ENCODE measurements at regions not wholly inside any gene's neighbourhood (a gene's known extent, or its start where the extent isn't known, plus 50 kb on each side); places are given as distances from the start of the nearest gene placed in this dataset.

DNA sequence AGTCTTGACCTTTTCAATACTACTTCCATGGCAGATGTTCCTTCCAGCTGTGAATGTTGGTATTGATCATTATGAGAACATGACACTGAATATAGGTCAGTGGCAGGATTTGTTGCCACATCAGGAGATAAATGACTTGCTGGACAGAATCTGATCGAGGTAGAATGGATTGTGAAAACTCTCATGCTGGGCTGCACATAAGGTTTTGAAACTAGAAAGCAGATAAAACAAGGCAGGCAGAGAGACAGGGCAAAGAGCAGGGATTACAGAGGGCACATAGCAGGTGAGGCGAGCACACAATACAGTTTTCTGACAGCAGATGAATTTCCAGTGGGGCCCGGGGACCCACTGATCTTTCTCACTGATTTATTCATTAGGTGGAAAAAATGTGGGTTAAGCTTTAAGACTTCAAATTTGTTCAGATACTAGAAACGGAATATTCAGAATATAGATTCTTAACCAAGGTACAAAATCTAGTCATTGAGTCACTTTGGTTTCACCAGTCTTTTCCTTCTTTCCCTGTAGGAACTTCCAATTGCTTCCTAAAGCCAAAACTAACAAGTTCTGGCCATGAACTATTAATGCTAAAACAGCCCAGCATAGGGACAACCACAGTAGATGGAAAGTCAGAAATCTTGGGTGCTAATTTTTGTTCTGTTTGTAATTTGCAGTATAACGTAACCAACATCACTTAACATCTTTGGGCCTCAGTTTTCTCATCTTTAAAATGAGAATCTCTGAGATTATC lies 296.0 kb upstream of the PTBP2 start:
- Histone ChIP-seq H3K27me3 (ENCODE audit: low read length) (no peaks in the 10 kb centered on the region), H3K4me2 (ENCODE audit: low read depth, low read length, poor library complexity, severe bottlenecking) (no peak overlapping the region), H3K36me3 (ENCODE audit: low read length) (no peaks in the 10 kb centered on the region), H2AFZ (ENCODE audit: low read depth, low read length, severe bottlenecking) (no peak overlapping the region), H3K9me2 (replicated peaks; ENCODE audit: insufficient read depth, low read length) (no peaks in the 10 kb centered on the region), H3K27ac (ENCODE audit: low read depth, low read length) (no peak overlapping the region), H3K9ac (ENCODE audit: low read length) (no peak overlapping the region), H3F3A (ENCODE audit: insufficient read depth) (no peaks in the 10 kb centered on the region), H4K20me1 (ENCODE audit: low read depth, low read length) (no peaks in the 10 kb centered on the region), H3K4me3 (ENCODE audit: insufficient read depth, low read length, poor library complexity, severe bottlenecking) (no peak overlapping the region), H3K79me2 (ENCODE audit: insufficient read depth, low read length) (no peaks in the 10 kb centered on the region), H3K9me3 (ENCODE audit: insufficient read depth, low read length) (no peaks in the 10 kb centered on the region)
- no peak for TF ChIP-seq EZH2phosphoT487 (conservative IDR thresholded peaks at IDR 0.05; ENCODE audit: low read length)
- TF ChIP-seq, protein P1, sequence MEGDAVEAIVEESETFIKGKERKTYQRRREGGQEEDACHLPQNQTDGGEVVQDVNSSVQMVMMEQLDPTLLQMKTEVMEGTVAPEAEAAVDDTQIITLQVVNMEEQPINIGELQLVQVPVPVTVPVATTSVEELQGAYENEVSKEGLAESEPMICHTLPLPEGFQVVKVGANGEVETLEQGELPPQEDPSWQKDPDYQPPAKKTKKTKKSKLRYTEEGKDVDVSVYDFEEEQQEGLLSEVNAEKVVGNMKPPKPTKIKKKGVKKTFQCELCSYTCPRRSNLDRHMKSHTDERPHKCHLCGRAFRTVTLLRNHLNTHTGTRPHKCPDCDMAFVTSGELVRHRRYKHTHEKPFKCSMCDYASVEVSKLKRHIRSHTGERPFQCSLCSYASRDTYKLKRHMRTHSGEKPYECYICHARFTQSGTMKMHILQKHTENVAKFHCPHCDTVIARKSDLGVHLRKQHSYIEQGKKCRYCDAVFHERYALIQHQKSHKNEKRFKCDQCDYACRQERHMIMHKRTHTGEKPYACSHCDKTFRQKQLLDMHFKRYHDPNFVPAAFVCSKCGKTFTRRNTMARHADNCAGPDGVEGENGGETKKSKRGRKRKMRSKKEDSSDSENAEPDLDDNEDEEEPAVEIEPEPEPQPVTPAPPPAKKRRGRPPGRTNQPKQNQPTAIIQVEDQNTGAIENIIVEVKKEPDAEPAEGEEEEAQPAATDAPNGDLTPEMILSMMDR (IDR thresholded peaks at IDR 0.05; ENCODE audit: insufficient read depth, low read length, poor library complexity, severe bottlenecking), result no peak

DNA sequence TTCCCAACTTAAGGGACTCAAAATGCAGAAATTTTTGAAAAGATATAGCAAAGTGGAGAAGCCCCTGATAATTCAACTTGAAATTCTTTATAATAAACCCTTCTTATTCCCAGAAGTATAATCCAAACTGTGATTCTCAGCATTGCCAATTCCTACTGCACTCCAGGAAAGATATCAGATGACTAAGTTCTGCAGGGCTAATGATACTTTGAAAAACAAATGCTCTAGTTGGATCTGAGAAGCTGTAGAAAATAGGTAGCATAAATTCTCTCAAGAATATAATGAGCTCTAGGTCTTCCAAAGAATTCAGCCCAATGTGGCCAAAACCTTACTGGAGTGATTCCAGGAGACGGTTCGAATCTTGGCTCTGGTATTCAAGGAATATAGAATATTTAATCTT lies 294.0 kb upstream of the PTBP2 start:
- no peak for TF ChIP-seq EZH2phosphoT487 (conservative IDR thresholded peaks at IDR 0.05; ENCODE audit: low read length)
- TF ChIP-seq, protein P1 (IDR thresholded peaks at IDR 0.05; ENCODE audit: insufficient read depth, low read length, poor library complexity, severe bottlenecking), result no peak
- Histone ChIP-seq H3K4me3 (ENCODE audit: insufficient read depth, low read length, poor library complexity, severe bottlenecking) (no peak overlapping the region), H2AFZ (ENCODE audit: low read depth, low read length, severe bottlenecking) (no peak overlapping the region)

DNA sequence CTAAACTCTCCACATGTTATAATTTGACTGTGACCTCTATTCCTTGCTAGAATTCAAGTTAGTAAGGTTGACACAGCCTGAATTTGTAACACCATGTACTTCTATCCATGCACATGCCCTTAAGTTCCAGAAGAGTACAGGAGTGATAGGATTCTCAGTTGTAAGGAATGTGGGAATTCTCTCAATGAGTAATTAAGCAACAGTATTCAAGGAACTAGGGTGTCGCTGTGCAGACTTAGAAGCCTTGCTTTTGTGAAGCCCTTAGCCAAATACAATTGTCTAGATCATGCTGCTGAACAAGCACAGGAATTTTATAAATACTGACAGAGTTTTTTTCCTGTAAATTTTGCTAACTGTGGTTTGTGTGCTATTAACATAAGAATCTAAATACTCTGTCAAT lies 276.3 kb upstream of the PTBP2 start:
- no peak overlapping the region for H3K4me3 ChIP-seq (ENCODE audit: insufficient read depth, low read length, poor library complexity, severe bottlenecking)
- H3K9me2 ChIP-seq (replicated peaks; ENCODE audit: insufficient read depth, low read length), result no peaks in the 10 kb centered on the region
- TF ChIP-seq, protein P1 (IDR thresholded peaks at IDR 0.05; ENCODE audit: insufficient read depth, low read length, poor library complexity, severe bottlenecking), result no peak
- TF ChIP-seq EZH2phosphoT487 (conservative IDR thresholded peaks at IDR 0.05; ENCODE audit: low read length), result no peak
- H3K27me3 ChIP-seq (ENCODE audit: low read length), result no peaks in the 10 kb centered on the region
- no peaks in the 10 kb centered on the region for H3K9me3 ChIP-seq (ENCODE audit: insufficient read depth, low read length)
- H3K79me2 ChIP-seq (ENCODE audit: insufficient read depth, low read length), result no peaks in the 10 kb centered on the region
- no peak overlapping the region for H3K27ac ChIP-seq (ENCODE audit: low read depth, low read length)
- no peak overlapping the region for H3K9ac ChIP-seq (ENCODE audit: low read length)
- H2AFZ ChIP-seq (ENCODE audit: low read depth, low read length, severe bottlenecking), result no peak overlapping the region
- no peaks in the 10 kb centered on the region for H4K20me1 ChIP-seq (ENCODE audit: low read depth, low read length)
- no peak overlapping the region for H3K4me2 ChIP-seq (ENCODE audit: low read depth, low read length, poor library complexity, severe bottlenecking)
- no peaks in the 10 kb centered on the region for H3F3A ChIP-seq (ENCODE audit: insufficient read depth)
- H3K36me3 ChIP-seq (ENCODE audit: low read length), result no peaks in the 10 kb centered on the region

More for the DNA sequence above, 294.0 kb upstream of the PTBP2 start:
- Histone ChIP-seq H3K9me2 (replicated peaks; ENCODE audit: insufficient read depth, low read length) (no peaks in the 10 kb centered on the region), H3K9ac (ENCODE audit: low read length) (no peak overlapping the region), H3K4me2 (ENCODE audit: low read depth, low read length, poor library complexity, severe bottlenecking) (no peak overlapping the region), H3K9me3 (ENCODE audit: insufficient read depth, low read length) (no peaks in the 10 kb centered on the region), H3K36me3 (ENCODE audit: low read length) (no peaks in the 10 kb centered on the region), H3K27me3 (ENCODE audit: low read length) (no peaks in the 10 kb centered on the region), H3K79me2 (ENCODE audit: insufficient read depth, low read length) (no peaks in the 10 kb centered on the region), H4K20me1 (ENCODE audit: low read depth, low read length) (no peaks in the 10 kb centered on the region), H3F3A (ENCODE audit: insufficient read depth) (no peaks in the 10 kb centered on the region), H3K27ac (ENCODE audit: low read depth, low read length) (no peak overlapping the region)
